PFSK-1 (cell line): ENCODE measurements at regions not wholly inside any gene's neighbourhood (a gene's known extent, or its start where the extent isn't known, plus 50 kb on each side); places are given as distances from the start of the nearest gene placed in this dataset.

Experiments
- FOXP2 ChIP-seq: optimal IDR thresholded peaks from 2 replicates; pipeline ENCODE3; 2011; ENCODE audit warnings: borderline replicate concordance, control low read depth, inconsistent platforms; ENCODE audit not compliant: insufficient read depth; ENCODE audit errors: extremely low read length, extremely low read depth
- POLR2AphosphoS5 ChIP-seq: IDR thresholded peaks from 2 replicates; pipeline ENCODE4 v1.6.1; 2012; ENCODE audit warnings: low read depth, mild to moderate bottlenecking, control low read depth, low read length, moderate library complexity
- REST ChIP-seq, 2 experiments: IDR thresholded peaks; 2 replicates each; pipeline versions ENCODE4 v1.6.1 to v1.8.0; 2011 to 2012; ENCODE audit warnings: low read depth in 2 of 2, low read length in 2 of 2, control low read depth in 1 of 2, inconsistent platforms in 1 of 2, mild to moderate bottlenecking in 1 of 2, moderate library complexity in 1 of 2; ENCODE audit not compliant: insufficient read depth in 1 of 2
- SIN3A ChIP-seq: IDR thresholded peaks from 2 replicates; pipeline ENCODE4 v1.6.1; 2012; ENCODE audit warnings: mild to moderate bottlenecking, low read length, moderate library complexity, borderline replicate concordance; ENCODE audit not compliant: insufficient read depth
- TAF1 ChIP-seq: IDR thresholded peaks from 2 replicates; pipeline ENCODE4 v1.6.1; 2012; ENCODE audit warnings: low read length, control low read depth, borderline replicate concordance; ENCODE audit not compliant: insufficient read depth

GRCh38 chr7:128160296-128160695 is 80.8 kb upstream of the LEP start:
- TF ChIP-seq POLR2AphosphoS5 (no peak), FOXP2 (no peak)

- TF ChIP-seq TAF1 (no peak), FOXP2 (no peak), REST (IDR thresholded peaks at IDR 0.05; ENCODE audit: insufficient read depth in 1 of 2, low read depth in 2 of 2, low read length in 2 of 2) (no peak), SIN3A (no peak), POLR2AphosphoS5 (no peak)
Measured at GRCh38 chr7:128161466-128162125, 79.5 kb upstream of the LEP start.

GRCh38 chr7:128162666-128163065 is 78.4 kb upstream of the LEP start:
- TF ChIP-seq TAF1 (no peak), POLR2AphosphoS5 (no peak), FOXP2 (no peak), SIN3A (no peak), REST (IDR thresholded peaks at IDR 0.05; ENCODE audit: insufficient read depth in 1 of 2, low read depth in 2 of 2, low read length in 2 of 2) (no peak)

GRCh38 chr7:128163473-128163872 is 77.6 kb upstream of the LEP start:
- TF ChIP-seq SIN3A (no peak), POLR2AphosphoS5 (no peak), FOXP2 (no peak), REST (IDR thresholded peaks at IDR 0.05; ENCODE audit: insufficient read depth in 1 of 2, low read depth in 2 of 2, low read length in 2 of 2) (no peak), TAF1 (no peak)

GRCh38 chr7:128164061-128164954 is 76.8 kb upstream of the LEP start:
- no peak for TF ChIP-seq REST (IDR thresholded peaks at IDR 0.05; ENCODE audit: insufficient read depth in 1 of 2, low read depth in 2 of 2, low read length in 2 of 2)
- no peak for TF ChIP-seq SIN3A
- TF ChIP-seq FOXP2 = no peak
- no peak for TF ChIP-seq TAF1
- TF ChIP-seq POLR2AphosphoS5 = no peak
